ENCODE measurements at regions not wholly inside any gene's neighbourhood (a gene's known extent, or its start where the extent isn't known, plus 50 kb on each side); places are given as distances from the start of the nearest gene placed in this dataset.

DNA sequence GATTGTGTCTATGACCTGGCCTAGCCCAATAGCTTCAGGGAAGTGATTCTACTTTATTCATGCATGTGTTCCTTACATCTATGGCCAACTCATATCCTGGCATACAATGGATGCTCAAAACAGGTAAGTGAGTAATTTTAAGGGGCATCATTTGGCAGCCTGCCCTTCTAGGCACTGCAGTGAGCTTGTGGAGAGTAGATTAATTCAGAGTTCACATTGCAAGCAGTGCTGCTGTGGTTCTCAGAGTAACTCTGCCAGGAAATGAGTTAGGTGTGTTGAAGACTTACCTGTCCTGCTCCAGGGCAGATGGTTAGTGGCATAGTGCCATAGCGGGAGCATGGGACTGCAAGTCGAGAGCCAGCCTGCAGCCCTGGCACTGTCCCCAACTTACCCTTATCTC, 158.0 kb downstream of the SCP2D1 start:
- Histone ChIP-seq H2BK12ac (ENCODE audit: low read depth, low read length) (no peak overlapping the region; the same call in 1 of the 2 replicates), H3K27me3 (replicated peaks in 1 of 4; ENCODE audit: control insufficient read depth in 3 of 4, extremely low read depth in 1 of 4, insufficient read depth in 3 of 4, low read length in 3 of 4) (no peaks in the 10 kb centered on the region; a peak in 1 of 7 replicates), H3K56ac (replicated peaks; ENCODE audit: insufficient read length, low read depth, low read length) (no peak overlapping the region), H3K27ac (ENCODE audit: low read depth, low read length) (no peak overlapping the region), H3K23ac (ENCODE audit: insufficient read length) (no peak overlapping the region), H2BK5ac (ENCODE audit: low read depth, low read length) (no peak overlapping the region), H3K4ac (replicated peaks; ENCODE audit: insufficient read length, low read depth, low read length) (no peak overlapping the region), H3K9ac (replicated peaks in 1 of 4; ENCODE audit: extremely low read depth in 1 of 4, low read depth in 3 of 4, low read length in 3 of 4) (no peak overlapping the region), H3K9me3 (ENCODE audit: insufficient read depth in 2 of 2, low read depth in 1 of 2, low read length in 1 of 2) (no peaks in the 10 kb centered on the region), H3K14ac (ENCODE audit: insufficient read length) (no peak overlapping the region), H4K91ac (replicated peaks; ENCODE audit: insufficient read length, low read length) (no peak overlapping the region), H4K5ac (ENCODE audit: insufficient read length, low read depth, low read length) (no peak overlapping the region), H3K79me1 (ENCODE audit: low read depth, low read length) (no peaks in the 10 kb centered on the region), H3K4me2 (ENCODE audit: insufficient read depth in 1 of 2, low read depth in 2 of 2, low read length in 2 of 2) (no peak overlapping the region), H3K4me1 (replicated peaks in 1 of 4; ENCODE audit: control insufficient read depth in 3 of 4, insufficient read depth in 4 of 4, low read length in 3 of 4) (no peaks in the 10 kb centered on the region), H3K4me3 (ENCODE audit: extremely low read depth in 1 of 4, insufficient read depth in 2 of 4, low read depth in 3 of 4, low read length in 4 of 4) (no peak overlapping the region), H3K18ac (ENCODE audit: extremely low read depth, low read length) (no peak overlapping the region), H2BK120ac (replicated peaks; ENCODE audit: low read depth, low read length) (no peak overlapping the region), H2BK15ac (ENCODE audit: low read length) (no peak overlapping the region), H3K79me2 (ENCODE audit: control insufficient read depth in 1 of 2, insufficient read depth in 2 of 2, low read length in 2 of 2) (no peaks in the 10 kb centered on the region), H2BK20ac (ENCODE audit: low read length) (no peak overlapping the region), H3K36me3 (ENCODE audit: control insufficient read depth in 2 of 4, insufficient read depth in 4 of 4, low read length in 3 of 4) (no peaks in the 10 kb centered on the region), H4K8ac (ENCODE audit: extremely low read depth, insufficient read depth, low read length) (no peak overlapping the region), H4K20me1 (replicated peaks in 1 of 2; ENCODE audit: control insufficient read depth in 1 of 2, insufficient read depth in 2 of 2, low read length in 2 of 2) (no peaks in the 10 kb centered on the region), H2AK5ac (ENCODE audit: low read depth, low read length) (no peak overlapping the region), H2AFZ (ENCODE audit: low read length) (no peak overlapping the region), H3K23me2 (ENCODE audit: low read depth, low read length) (no peaks in the 10 kb centered on the region)
- WGBS, 2 experiments (ENCODE audit: extremely low coverage in 1 of 2, insufficient coverage in 1 of 2, insufficient read length in 1 of 2, insufficient replicate concordance in 2 of 2, low coverage in 1 of 2, low lambda C conversion rate in 2 of 2, missing lambda C conversion rate in 1 of 2), result 92% methylated on average over 2 of the region's 2 CpGs; no CpG with 5 or more reads in 1 of the 2 experiments
- FAIRE-seq (no peak), DNase-seq (ENCODE audit: low read depth in 1 of 2, low spot score in 2 of 2) (no peak)
- TF ChIP-seq SIX5 (IDR thresholded peaks at IDR 0.05; ENCODE audit: low read depth, low read length), result no peak
- ChIA-PET CTCF (ENCODE audit: partially characterized antibody) (interaction anchor here (0.6 to 1.2 kb wide), 2 partner anchors 8 to 201 kb away, joined by 3 to 4 read pairs; no protein-coding TSS in a partner anchor), POLR2A (ENCODE audit: partially characterized antibody) (no interaction called here)

Data from H1 (cell line).